Endodermal cell (in vitro differentiated cells): ENCODE measurements at regions not wholly inside any gene's neighbourhood (a gene's known extent, or its start where the extent isn't known, plus 50 kb on each side); places are given as distances from the start of the nearest gene placed in this dataset.

Source experiments
- DNase-seq: peaks from one replicate; pipeline ENCODE4 v3.0.0-alpha.2; 2017
- H3K27ac ChIP-seq: 2 replicates; pipeline ENCODE4 v1.5.1; 2013; ENCODE audit warnings: mild to moderate bottlenecking, low read depth, low read length, moderate library complexity
- H3K27me3 ChIP-seq: 2 replicates; pipeline ENCODE4 v1.6.1; 2013; ENCODE audit warnings: mild to moderate bottlenecking, low read length, moderate library complexity; ENCODE audit not compliant: insufficient read depth, control insufficient read depth, poor library complexity, severe bottlenecking
- H3K36me3 ChIP-seq: 2 replicates; pipeline ENCODE4 v1.7.0; 2013; ENCODE audit warnings: mild to moderate bottlenecking, low read length, moderate library complexity; ENCODE audit not compliant: control insufficient read depth, insufficient read depth
- H3K4me1 ChIP-seq: one replicate; pipeline ENCODE4 v1.7.0; 2013; ENCODE audit warnings: low read length; ENCODE audit not compliant: control insufficient read depth, insufficient read depth
- H3K4me3 ChIP-seq: 2 replicates; pipeline ENCODE4 v1.5.1; 2013; ENCODE audit warnings: mild to moderate bottlenecking, low read length, moderate library complexity
- H3K9ac ChIP-seq: 2 replicates; pipeline ENCODE4 v1.6.1; 2013; ENCODE audit warnings: mild to moderate bottlenecking, low read length, moderate library complexity; ENCODE audit not compliant: poor library complexity, severe bottlenecking; ENCODE audit errors: extremely low read depth
- H3K9me3 ChIP-seq: 2 replicates; pipeline ENCODE4 v1.6.1; 2013; ENCODE audit warnings: mild to moderate bottlenecking, low read length, moderate library complexity; ENCODE audit not compliant: control insufficient read depth
- H3K27ac Mint-ChIP-seq: 2 replicates; pipeline ENCODE4 v1.8.0; 2020; ENCODE audit warnings: mixed read lengths
- H3K27me3 Mint-ChIP-seq: 2 replicates; pipeline ENCODE4 v1.8.0; 2021; ENCODE audit warnings: mild to moderate bottlenecking, mixed read lengths; ENCODE audit not compliant: insufficient read depth
- H3K36me3 Mint-ChIP-seq: 2 replicates; pipeline ENCODE4 v1.8.0; 2020; ENCODE audit warnings: low read depth, mixed read lengths
- H3K4me1 Mint-ChIP-seq: 2 replicates; pipeline ENCODE4 v1.8.0; 2020; ENCODE audit warnings: mixed read lengths
- H3K4me3 Mint-ChIP-seq: 2 replicates; pipeline ENCODE4 v1.8.0; 2020; ENCODE audit warnings: mild to moderate bottlenecking, moderate library complexity, mixed read lengths
- H3K9me3 Mint-ChIP-seq: 2 replicates; pipeline ENCODE4 v1.8.0; 2020; ENCODE audit warnings: mild to moderate bottlenecking, mixed read lengths
- WGBS, 2 experiments: methylation state at CpG; one replicate each; pipeline versions ENCODE4 v1.1.5 to v1.1.7; 2013; ENCODE audit warnings: missing lambda C conversion rate in 2 of 2, mixed read lengths in 1 of 2; ENCODE audit not compliant: insufficient coverage in 1 of 2, insufficient read length in 1 of 2; 5-methylcytosine and 5-hydroxymethylcytosine counted together
- TF ChIP-seq, protein P1 (sequence below): fragments of 200-600 bp; sonication (generic); conservative IDR thresholded peaks from 2 replicates; pipeline ENCODE4 v1.5.0; 2021; ENCODE audit warnings: antibody characterized with exemption, mild to moderate bottlenecking

DNA sequence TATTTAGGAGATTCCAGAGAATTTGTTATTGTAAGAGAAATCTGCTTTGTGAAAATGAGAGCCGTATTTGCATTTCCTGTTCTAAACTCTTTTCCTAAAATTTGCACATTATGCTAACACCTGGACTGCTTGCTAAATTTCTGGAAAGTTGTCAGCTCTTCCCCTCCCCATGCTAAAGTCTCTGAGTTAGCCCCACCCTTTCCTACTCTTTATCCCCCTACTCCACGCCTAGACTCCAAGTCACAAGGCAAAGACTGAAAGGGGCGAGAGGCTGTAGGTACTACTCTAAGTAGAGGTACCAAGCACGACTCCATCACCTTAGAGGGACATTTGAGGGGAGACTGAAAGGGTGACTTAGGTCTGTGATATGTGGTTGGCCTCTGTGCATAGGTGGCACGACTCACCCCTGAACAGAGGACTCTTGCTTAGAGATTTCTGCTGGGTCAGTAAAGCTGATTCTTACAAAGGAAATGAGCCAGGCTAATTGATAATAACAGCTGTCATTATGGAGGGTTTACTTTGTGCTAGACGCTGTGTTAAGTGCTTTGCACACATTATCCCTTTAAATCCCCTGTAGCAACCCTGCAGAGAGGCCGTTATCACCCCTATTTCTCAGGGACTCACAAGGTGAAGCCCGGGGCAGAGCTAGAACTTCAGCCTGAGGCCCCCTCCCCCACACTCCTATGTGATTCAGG is 373.5 kb downstream of the EN1 start:
- peak; percentile 88 for DNase-seq
- H3K36me3 Mint-ChIP-seq: no peaks in the 10 kb centered on the region
- Histone ChIP-seq H3K27ac (no peak overlapping the region), H3K9me3 (no peaks in the 10 kb centered on the region), H3K4me1 (peaks cover 10% of the 10 kb centered on the region), H3K9ac (no peak overlapping the region), H3K36me3 (no peaks in the 10 kb centered on the region), H3K27me3 (peaks cover 67% of the 10 kb centered on the region), H3K4me3 (no peak overlapping the region)
- TF ChIP-seq, protein P1, sequence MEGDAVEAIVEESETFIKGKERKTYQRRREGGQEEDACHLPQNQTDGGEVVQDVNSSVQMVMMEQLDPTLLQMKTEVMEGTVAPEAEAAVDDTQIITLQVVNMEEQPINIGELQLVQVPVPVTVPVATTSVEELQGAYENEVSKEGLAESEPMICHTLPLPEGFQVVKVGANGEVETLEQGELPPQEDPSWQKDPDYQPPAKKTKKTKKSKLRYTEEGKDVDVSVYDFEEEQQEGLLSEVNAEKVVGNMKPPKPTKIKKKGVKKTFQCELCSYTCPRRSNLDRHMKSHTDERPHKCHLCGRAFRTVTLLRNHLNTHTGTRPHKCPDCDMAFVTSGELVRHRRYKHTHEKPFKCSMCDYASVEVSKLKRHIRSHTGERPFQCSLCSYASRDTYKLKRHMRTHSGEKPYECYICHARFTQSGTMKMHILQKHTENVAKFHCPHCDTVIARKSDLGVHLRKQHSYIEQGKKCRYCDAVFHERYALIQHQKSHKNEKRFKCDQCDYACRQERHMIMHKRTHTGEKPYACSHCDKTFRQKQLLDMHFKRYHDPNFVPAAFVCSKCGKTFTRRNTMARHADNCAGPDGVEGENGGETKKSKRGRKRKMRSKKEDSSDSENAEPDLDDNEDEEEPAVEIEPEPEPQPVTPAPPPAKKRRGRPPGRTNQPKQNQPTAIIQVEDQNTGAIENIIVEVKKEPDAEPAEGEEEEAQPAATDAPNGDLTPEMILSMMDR: no peak
- H3K27ac Mint-ChIP-seq: no peak overlapping the region
- H3K27me3 Mint-ChIP-seq: peaks cover 78% of the 10 kb centered on the region
- WGBS, 2 experiments: 34 to 90% methylated on average over 1 to 8 of the region's 8 CpGs
- peaks cover 34% of the 10 kb centered on the region for H3K4me1 Mint-ChIP-seq
- no peaks in the 10 kb centered on the region for H3K9me3 Mint-ChIP-seq
- no peak overlapping the region for H3K4me3 Mint-ChIP-seq

DNA sequence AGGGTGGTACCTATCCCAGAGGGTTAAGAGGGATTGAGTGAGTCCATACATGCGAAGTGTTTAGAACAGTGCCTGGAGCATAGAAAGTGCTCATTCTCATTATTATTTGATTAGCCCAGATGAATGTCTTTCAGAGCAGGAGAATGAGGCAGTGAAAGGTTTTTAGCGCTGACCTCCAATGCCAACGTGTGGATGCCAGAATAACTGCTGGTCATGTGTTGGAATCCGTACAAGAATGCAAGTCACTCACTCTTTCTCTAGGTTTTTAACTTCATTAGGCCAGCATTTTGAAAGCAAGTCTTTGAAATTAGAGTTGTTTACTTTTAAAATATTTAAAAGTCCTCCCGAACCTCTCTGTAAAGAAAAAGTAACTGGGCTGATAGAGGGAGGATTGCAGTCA is 374.2 kb downstream of the EN1 start:
- Mint-ChIP-seq H3K27me3 (peaks cover 73% of the 10 kb centered on the region), H3K27ac (no peak overlapping the region), H3K9me3 (no peaks in the 10 kb centered on the region), H3K36me3 (no peaks in the 10 kb centered on the region), H3K4me1 (peaks cover 34% of the 10 kb centered on the region), H3K4me3 (no peak overlapping the region)
- H3K9me3 ChIP-seq: no peaks in the 10 kb centered on the region
- TF ChIP-seq, protein P1: no peak
- peaks cover 60% of the 10 kb centered on the region for H3K27me3 ChIP-seq
- no peak overlapping the region for H3K27ac ChIP-seq
- DNase-seq: peak; percentile 30
- H3K4me1 ChIP-seq: peaks cover 10% of the 10 kb centered on the region
- WGBS, 2 experiments: 82 to 84% methylated on average over 4 to 5 of the region's 5 CpGs
- H3K9ac ChIP-seq: no peak overlapping the region
- no peak overlapping the region for H3K4me3 ChIP-seq
- H3K36me3 ChIP-seq: no peaks in the 10 kb centered on the region

DNA sequence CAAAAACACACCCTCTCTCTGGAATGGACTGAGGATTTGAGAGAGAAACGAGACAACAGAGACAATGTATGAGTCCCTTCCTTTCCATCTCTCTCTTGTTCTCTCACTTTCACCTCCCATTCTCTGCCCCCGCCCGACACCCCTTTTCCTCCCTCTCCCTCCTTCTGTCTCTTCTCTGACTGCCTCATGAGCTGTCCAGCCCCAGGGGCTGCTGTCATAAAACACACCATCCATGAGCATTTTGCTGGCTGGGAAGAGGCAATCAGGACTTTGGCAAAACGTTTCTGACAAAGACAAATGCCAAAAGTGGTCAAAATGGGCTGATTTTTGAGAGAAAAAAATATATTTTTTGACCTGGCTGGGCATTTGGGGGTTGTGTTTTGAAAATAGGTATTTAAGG is 377.2 kb downstream of the EN1 start:
- Mint-ChIP-seq H3K4me3 (no peak overlapping the region), H3K27me3 (peaks cover 53% of the 10 kb centered on the region), H3K27ac (no peak overlapping the region), H3K4me1 (peaks cover 22% of the 10 kb centered on the region), H3K36me3 (no peaks in the 10 kb centered on the region), H3K9me3 (no peaks in the 10 kb centered on the region)
- Histone ChIP-seq H3K4me3 (no peak overlapping the region), H3K9me3 (no peaks in the 10 kb centered on the region), H3K27me3 (peaks cover 36% of the 10 kb centered on the region), H3K36me3 (no peaks in the 10 kb centered on the region), H3K27ac (no peak overlapping the region), H3K9ac (no peak overlapping the region), H3K4me1 (peaks cover 7% of the 10 kb centered on the region)
- DNase-seq: no peak
- 86 to 90% methylated on average over 4 of the region's 4 CpGs for WGBS, 2 experiments
- TF ChIP-seq, protein P1: no peak
